RWPE1 (cell line): ENCODE measurements at regions not wholly inside any gene's neighbourhood (a gene's known extent, or its start where the extent isn't known, plus 50 kb on each side); places are given as distances from the start of the nearest gene placed in this dataset.

Experiments used
- CTCF ChIA-PET: fragments of 350-600 bp; sonication (Branson Sonifier 250); formaldehyde crosslinking; extraction: SDS; loops from one replicate; lab custom pipeline; 2021; lab: Yijun Ruan, JAX
- POLR2A ChIA-PET: fragments of 400-600 bp; formaldehyde crosslinking; extraction: SDS; loops from one replicate; lab custom pipeline; 2020; ENCODE audit warnings: antibody characterized with exemption; ENCODE audit not compliant: low non-redundant PET; lab: Yijun Ruan, JAX
- DNase-seq: peaks from one replicate; pipeline ENCODE4 v3.0.0; 2012; ENCODE audit warnings: low spot score
- H3K27ac ChIP-seq: fragments of 450-650 bp; 2 replicates; pipeline ENCODE4 v1.5.1; 2017
- CTCF ChIP-seq: fragments of 450-650 bp; conservative IDR thresholded peaks from 2 replicates; pipeline ENCODE4 v1.5.1; 2017; ENCODE audit warnings: low read depth, mild to moderate bottlenecking

- ChIA-PET POLR2A (no interaction called here), CTCF (no interaction called here)
- DNase-seq, result no peak
- no peak for TF ChIP-seq CTCF
- H3K27ac ChIP-seq, result no peak overlapping the region
These were observed 357.0 kb upstream of the ZNF608 start for GRCh38 chr5:125103459-125103858.

DNA sequence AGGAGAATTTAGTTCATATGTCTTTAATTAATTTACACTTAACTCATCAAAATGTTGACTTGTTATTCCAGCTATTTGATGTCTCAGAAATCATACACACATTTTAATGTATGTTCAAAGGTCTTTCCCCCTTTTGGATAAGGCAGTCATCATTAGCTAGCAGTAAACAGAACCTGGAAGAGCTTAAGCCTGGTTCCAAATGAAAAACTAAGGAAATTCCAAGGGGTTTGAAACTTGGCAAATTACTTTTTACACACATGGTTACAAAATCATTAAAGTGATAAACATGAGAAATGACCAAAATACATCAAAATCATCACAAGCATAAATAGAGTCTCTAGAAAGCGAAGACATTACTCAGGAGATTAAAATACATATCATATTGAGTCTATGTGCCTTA lies 359.8 kb upstream of the ZNF608 start:
- H3K27ac ChIP-seq, result no peak overlapping the region
- POLR2A ChIA-PET, result no interaction called here
- CTCF ChIA-PET, result interaction anchor here (0.5 to 0.9 kb wide), 3 partner anchors 75 to 1435 kb away, joined by 3 to 4 read pairs (median 3); no protein-coding TSS in a partner anchor
- TF ChIP-seq CTCF, result no peak
- DNase-seq, result no peak

GRCh38 chr5:125106881-125107280 lies 360.4 kb upstream of the ZNF608 start:
- POLR2A ChIA-PET, result no interaction called here
- DNase-seq, result no peak
- CTCF ChIA-PET, result interaction anchor here (0.5 to 0.9 kb wide), 3 partner anchors 8 to 1435 kb away, joined by 3 to 4 read pairs (median 4); no protein-coding TSS in a partner anchor
- no peak overlapping the region for H3K27ac ChIP-seq
- no peak for TF ChIP-seq CTCF

- CTCF ChIA-PET, result no interaction called here
- DNase-seq, result no peak
- POLR2A ChIA-PET, result no interaction called here
- no peak overlapping the region for H3K27ac ChIP-seq
- TF ChIP-seq CTCF, result no peak
These were observed 362.9 kb upstream of the ZNF608 start for GRCh38 chr5:125109293-125109692.

- no peak for DNase-seq
- H3K27ac ChIP-seq, result no peak overlapping the region
- ChIA-PET POLR2A (no interaction called here), CTCF (no interaction called here)
- no peak for TF ChIP-seq CTCF
These were observed 363.4 kb upstream of the ZNF608 start for GRCh38 chr5:125109816-125110215.

DNA sequence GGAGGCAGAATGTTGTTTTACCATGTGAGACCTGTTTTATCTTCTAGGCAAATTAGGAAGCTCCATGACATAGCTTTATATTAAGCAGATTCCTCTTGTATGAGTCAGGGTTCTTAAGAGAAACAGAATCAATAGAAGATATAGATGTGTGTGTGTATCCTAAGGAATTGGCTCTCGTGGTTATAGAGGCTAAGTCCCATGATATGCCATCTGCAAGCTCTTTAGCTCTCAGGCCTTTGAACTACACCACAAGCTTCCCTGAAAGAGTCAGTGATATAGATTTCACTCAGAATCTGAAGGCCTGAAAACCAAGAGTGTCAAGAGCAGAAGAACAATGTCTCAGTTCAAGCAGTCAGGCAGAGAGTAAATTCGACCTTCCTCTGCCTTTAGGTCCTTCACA lies 365.8 kb upstream of the ZNF608 start:
- DNase-seq, result no peak
- POLR2A ChIA-PET, result no interaction called here
- TF ChIP-seq CTCF, result no peak
- CTCF ChIA-PET, result interaction anchor here (0.6 kb wide), 1 partner anchor 121 kb away, joined by 3 read pairs; no protein-coding TSS in a partner anchor
- no peak overlapping the region for H3K27ac ChIP-seq
